ENCODE measurements at regions not wholly inside any gene's neighbourhood (a gene's known extent, or its start where the extent isn't known, plus 50 kb on each side); places are given as distances from the start of the nearest gene placed in this dataset.
A peak's percentile ranks its signal among the peaks of the same experiment; 100 is the strongest.
"Not testable (repeated sequence)": the region's sequence is repeated elsewhere in the genome, so short reads cannot be mapped to it uniquely, and the experiment has no call there.

DNA sequence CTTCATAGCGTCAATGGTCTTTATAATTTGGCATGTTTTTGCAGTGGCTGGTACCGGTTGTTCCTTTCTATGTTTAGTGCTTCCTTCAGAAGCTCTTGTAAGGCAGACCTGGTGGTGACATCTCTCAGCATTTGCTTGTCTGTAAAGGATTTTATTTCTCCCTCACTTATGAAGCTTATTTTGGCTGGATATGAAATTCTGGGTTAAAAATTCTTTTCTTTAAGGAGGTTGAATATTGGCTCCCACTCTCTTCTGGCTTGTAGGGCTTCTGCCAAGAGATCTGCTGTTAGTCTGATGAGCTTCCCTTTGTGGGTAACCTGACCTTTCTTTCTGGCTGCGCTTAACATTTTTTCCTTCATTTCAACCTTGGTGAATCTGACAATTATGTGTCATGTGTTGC is 250.0 kb upstream of the CTNNB1 start:
- not testable (repeated sequence) for DNase-seq (ENCODE audit: low spot score)

DNA sequence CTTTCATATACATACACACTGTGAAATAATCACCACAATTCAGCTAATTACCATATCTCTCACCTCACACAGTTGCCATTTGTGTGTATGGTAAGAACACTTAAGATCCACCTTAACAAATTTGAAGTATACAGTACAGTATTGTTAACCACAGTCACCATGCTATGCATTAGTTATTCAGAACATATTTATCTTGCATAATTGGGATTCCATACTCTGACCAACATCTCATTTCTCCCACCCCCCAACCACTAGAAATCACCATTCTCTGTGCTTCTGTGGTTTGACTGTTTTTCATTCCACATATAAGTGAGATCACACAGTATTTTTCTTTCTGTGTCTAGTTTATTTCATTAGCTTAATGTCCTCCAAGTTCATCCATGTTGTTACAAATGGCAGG is 247.7 kb upstream of the CTNNB1 start:
- no peak for DNase-seq (ENCODE audit: low spot score)

DNA sequence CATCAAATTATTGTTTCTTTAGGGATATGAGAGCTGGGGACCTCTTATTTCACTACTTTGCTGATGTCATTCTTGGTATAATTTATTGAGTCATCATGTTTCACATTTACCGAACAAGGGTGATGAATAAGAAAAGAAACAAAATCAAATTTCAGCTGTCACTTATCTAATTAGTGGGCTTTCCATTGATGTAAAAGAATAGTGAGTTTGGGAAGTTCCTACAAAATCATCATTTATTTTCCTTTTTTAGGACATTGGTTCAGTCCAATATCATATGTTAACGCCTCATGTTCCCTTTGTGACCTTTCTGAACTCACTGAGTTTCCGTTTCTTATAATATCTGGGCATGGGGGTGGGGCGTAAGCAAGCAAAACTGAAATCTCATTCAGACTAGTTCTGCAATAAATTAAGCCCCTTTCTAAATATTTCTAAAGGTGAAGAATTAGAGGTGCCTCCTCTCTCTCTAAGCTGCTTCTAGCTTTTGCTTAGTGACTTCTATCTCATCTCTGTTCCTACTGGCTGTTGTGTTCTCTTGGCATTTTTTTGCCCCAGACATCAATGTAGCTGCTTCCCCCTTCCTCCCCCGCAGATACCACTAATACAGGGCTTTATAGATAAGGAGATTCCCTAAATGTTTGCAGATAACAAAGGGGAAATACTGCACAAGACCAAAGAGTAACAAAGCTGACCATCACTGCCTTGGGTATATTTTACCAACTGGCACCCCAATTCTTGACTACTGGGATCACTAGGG is 238.0 kb upstream of the CTNNB1 start:
- DNase-seq (ENCODE audit: low spot score): no peak

DNA sequence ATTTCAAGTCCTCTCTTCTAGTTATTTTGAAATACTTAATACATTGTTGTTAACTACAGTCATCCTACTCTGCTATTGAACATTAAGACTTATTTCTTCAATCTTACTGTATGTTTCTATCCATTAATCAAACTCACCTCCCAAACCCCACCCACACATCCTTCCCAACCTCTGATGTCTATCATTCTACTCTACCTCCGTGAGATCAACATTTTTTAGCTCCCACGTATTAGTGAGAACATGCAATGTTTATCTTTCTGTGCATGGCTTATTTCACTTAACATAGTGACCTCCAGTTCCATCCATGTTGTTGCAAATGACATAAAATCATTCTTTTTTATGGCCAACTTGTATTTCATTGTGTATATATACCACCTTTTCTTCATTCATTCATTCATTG is 236.6 kb upstream of the CTNNB1 start:
- no peak for DNase-seq (ENCODE audit: low spot score)

DNA sequence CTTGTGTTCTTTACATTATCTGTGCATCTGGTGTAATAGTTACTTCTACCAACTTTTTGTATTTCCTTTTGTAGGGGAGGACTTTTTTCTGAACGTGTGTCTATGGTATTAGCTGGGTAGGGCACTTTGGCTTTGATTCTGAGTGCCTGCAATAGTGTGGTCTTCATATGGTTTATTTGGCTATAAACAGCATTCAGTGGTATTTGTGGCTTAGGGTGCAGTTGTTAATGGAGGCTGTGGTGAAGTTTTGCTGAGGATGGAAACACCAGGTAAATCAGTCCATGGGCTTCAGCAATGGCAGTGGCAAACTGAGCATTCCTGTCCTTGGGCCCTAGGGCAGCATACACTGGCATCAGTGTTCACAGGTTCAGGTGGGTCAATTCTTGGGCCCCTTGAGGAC is 230.6 kb upstream of the CTNNB1 start:
- DNase-seq (ENCODE audit: low spot score): no peak

DNA sequence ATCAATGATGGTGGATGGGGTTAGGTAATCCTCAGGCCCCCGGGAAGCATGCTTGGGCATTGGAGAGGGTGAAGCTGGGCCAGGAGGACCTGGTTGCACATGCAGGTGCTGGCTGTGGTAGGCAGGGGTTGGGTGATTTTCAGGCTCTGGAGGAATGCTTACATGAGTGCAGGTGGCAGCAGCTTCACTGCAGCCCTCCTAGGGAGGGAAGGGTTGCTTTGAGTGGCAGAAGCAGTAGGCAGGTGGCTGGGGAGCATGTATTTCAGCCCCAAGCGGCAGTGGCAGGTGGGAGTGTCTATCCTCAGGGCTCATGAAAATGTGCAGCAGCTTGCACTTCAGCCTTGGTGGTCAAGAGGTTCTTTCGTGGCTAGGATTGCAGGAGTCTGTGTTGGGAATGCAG is 230.0 kb upstream of the CTNNB1 start:
- no peak for DNase-seq (ENCODE audit: low spot score)

DNA sequence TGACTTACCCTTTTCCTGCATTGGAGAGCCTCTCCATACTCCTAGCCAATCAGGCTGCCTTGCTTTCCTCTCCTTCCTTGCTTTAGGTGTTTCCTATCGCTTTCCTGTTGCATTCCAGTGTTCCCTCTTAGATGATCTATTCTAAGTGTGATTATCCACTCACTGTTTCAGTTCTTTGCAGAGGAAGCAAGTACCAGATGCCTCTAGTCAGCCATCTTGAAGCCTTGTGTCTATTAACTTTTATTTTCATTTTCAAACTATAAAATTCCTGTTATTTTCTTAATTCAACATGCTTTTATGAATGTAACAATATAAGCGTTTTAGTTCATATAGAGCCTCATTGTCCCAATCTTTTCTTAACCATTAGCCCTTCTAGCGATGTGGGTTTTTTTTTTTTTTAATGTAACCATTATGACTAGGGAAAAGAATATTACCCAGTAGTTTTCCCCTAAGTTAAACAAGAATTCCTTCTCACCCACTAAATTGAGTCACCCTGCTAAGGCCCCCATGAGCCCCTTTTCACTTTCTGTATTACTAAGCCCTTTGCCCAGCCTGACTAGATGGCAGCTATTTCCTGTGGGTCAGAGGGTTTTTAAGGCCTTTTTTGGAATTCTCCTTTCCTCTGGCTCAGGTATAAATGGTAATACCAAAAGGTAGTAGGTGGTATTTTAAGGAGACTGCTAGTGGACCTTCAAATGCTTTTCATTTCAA is 229.4 kb upstream of the CTNNB1 start:
- DNase-seq (ENCODE audit: low spot score): no peak

DNA sequence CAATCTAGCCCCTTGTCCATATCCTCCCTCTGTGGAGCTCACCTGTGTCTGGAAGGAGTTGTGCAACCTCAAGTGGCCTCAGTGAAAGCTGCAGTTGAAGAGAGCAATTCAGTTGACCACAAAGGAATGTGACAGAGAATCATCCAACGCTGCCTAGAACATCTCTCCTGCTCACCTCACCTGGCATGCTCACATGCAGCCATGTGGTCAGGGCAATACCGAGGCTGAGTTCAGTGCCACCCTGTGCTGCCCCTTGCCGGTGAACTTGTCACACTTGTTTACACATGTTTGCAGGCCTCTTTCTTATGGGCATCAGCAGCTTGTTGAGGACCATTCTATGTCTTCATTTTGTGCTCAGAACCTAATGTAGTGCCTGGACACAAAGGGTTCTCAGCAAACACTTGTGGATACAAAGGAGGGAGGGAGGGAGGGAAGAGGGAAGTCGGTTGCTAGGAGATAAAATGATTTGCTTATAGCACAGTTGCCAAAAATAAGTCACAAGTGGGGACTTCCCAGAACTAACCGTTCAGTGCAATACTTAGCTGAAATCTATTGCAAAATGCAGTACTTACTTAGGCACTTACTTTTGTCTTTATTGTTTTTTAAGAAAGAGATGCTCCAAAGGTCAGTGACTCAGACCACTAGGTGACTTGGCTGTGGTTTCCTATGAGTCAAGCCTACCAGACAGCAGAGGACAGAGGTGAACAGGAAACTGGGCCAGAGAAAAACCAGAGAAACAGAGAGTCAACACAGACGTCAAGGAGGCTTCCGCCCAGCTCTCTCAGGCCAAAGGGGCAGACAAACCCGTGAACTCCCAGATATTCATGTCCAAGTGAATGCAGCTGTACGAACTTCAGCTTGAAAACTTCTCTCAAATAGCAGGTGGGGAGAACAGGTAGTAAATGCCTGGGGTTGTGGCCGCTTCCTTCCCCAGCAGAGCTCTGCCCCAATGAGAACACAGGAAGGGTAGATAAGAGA is 227.8 kb upstream of the CTNNB1 start:
- peak; percentile 86 for DNase-seq (ENCODE audit: low spot score)

DNA sequence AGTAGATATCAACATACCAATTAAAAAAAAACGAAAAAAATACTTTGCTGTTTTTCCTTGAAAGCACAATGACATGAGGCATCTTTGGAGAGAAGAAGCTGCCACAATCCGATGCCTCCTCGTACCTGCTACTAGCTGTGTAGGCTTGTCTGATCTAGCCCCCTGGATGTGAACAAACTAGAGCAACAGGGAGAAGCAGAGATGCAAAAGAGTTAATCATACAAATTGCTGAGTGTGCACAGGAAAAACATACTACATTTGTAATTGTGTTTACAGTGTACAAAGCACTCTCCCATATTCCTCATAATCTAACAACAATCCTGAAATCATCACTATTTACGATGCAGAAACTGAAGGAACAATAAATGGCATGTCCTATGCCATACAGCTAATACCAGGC is 227.0 kb upstream of the CTNNB1 start:
- DNase-seq (ENCODE audit: low spot score): no peak

DNA sequence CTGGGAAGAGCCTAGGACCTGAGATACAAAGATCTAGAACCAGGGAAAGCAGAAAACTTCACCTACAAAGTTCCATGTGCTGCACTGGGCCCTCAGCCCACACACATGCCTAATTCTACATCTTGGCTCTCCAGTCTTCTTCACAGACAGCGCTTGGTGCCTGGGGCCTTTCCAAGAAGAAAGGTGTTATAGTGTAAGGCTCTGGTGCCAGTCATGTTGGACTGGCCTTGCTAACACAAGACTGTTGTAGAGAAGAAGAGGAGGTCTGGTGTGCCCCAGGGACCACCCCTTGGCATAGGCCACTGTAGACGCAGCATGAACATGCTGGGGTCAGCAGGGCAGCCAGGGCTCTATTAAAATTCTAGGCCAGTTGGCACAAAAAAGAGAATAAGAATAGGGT is 226.2 kb upstream of the CTNNB1 start:
- DNase-seq (ENCODE audit: low spot score): no peak

DNA sequence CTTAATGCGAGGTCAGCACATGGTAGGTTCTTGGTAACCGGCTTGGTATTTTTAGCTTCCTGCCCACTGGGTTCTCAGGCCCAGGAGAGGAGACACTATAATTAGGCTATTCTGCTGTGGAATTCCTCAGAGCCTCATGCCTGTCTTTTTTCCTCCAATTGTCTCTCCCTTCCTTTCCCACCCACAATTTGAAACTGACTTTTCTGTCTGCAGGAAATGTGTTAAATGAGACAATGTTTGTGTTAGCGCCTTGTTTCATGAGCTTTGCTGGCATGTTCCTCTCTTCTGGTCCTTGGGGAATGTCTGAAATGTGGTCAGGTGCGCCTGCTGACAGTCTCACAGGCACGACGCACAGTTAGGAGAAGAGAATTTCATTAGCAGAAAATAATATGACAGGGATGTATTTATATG is 223.6 kb upstream of the CTNNB1 start:
- no peak for DNase-seq (ENCODE audit: low spot score)

DNA sequence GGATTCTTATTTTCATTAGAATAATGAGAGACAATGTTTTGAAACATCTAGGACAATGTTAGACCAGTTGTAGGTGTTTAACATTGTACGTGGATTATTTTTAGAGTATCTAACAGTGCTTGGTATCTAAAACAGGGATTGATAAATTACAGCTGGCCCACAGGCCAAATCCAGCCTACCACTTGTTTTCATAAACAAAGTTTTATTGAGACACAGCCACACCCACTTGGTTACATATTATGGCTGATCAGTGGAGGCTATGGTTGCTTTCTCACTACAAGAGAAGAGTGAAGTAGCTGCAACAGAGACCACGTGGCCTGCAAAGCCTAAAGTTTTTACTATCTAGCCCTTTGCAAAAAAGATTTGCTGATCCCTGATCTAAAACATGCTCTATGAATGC is 223.1 kb upstream of the CTNNB1 start:
- no peak for DNase-seq (ENCODE audit: low spot score)

DNA sequence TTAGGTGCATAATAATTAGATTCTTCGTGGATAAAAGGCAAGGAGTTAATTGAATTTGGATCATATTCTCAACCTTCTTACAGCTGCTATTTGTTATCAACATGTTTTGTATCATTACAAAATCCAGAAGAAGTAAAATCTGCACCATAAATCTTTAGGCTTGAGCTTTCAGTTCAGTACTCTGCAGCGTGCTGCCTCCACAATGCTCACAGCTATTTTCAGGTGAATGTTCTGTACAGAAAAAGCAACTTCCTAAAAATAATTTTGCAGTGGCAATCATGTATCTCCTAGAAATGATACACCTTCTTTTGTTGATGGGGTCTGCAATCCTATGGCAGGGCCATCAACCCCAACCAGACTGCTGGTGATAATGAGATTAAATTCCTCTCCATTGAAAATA is 220.9 kb upstream of the CTNNB1 start:
- DNase-seq (ENCODE audit: low spot score): no peak

DNA sequence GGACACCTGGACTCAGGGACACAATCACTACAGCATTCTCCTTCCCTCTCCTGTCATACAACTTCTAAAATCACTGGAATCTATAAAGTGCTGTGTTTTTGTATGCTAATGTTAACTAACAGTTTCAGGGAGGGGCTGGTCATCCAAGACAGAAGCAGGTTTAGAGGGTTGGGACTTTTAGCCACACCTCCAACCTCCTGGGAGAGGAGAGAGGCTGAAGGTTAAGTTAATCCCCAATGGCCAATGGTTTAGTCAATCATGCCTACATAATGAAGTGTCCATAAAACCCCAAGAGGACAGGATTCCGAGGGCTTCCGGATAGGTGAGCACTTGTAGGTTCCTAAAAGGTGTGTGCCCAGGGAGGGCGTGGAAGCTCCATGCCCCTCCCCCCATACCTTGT is 219.3 kb upstream of the CTNNB1 start:
- DNase-seq (ENCODE audit: low spot score): no peak

DNA sequence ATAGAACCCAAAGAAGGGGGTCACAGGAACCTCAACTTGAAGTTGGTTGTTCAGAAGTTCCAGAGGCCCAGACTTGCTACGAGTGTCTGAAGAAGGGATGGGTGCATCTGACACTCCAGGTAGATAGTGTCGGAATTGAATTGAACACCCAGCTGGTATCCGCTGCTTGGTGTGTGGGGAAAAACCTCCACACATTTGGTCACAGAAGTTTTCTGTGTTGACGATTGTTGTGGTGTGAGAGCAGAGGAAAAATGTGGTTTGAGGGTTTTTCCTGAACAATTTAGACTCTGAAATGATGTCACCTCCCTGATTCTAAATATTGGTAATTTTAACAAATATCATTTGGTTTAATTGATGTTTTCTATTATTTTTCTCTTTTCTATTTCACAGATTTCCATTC is 218.8 kb upstream of the CTNNB1 start:
- DNase-seq (ENCODE audit: low spot score): no peak

DNA sequence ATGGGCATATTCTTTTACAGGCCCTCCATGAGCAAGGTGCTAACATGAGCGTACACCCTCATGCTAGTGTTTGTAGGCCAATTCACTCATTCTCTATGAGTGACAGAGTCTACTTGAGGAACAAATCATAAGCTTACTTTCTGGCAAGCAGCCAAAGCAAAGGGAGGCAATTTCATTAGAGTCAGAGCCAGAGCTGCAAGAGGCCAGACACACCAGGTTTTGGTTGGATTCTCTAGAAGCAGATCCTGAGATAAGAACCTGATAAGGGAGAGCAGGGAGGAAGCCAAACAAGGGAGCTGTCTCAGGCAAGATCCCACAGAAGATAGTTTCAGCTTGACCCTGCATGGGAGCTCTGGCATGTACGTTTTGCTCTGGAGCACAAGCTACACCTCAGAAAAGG is 214.1 kb upstream of the CTNNB1 start:
- no peak for DNase-seq (ENCODE audit: low spot score)

DNA sequence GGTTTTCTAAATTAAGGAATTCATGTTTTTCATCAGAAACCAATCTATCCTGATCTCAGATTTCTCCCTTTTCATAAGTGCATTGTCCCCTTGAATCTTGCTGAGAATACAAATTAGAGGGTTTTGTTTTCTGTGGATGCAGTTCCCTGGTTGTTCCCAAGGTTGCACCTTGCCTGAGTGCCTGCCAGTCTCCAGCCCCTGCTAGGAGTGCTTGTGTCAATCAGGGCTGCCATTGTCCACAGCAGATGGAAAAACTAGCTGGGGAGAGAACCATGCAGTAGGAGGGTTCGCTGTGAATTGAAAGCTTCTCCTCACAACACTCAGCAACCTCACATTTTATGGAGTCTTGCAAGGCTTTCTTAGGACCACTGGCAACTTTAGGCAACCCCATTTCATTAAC is 210.8 kb upstream of the CTNNB1 start:
- no peak for DNase-seq (ENCODE audit: low spot score)

DNA sequence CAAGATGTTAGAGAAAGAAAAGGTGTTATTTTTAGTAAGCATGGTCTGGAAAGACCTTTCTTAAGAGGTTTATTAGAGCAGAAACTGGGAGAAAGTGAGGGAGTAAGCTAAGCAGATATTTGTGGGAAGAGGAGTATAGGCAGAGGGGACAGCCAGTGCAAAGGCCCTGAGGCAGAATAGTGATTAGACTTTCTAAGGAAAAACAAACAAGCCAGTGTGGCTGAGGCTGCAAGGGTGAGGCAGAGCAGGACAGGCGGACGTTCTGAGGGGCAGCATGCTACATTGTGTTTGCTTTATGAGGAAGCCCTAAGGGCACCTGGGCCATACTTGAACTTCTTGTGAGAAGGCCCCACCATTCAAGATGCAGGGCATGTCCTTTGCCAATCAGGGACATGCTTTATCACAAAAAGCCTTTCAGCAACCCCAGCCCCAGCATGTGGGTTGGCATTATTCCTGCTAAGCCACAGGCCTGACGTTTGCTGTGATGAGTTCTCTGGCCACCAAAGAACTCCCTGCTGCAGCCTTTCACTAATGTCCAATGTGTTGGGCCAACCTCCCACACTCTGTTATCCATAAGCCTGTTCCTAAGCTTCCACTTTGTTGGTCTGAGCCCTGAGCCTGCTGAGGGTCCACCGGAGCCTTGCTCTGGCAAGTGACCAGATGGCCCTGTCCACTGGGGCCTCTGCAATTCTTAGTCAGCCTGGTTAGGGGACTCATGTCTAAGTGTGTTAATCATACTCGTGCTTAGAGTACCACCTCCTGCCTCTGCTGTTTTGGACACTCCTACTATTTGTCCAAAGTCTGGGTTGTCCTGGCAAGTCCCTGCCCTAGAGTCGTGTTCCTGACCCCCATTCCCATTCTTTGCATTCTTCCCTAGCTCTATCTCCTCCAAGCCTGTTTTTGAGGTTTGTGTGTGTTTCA is 209.9 kb upstream of the CTNNB1 start:
- DNase-seq (ENCODE audit: low spot score): no peak

DNA sequence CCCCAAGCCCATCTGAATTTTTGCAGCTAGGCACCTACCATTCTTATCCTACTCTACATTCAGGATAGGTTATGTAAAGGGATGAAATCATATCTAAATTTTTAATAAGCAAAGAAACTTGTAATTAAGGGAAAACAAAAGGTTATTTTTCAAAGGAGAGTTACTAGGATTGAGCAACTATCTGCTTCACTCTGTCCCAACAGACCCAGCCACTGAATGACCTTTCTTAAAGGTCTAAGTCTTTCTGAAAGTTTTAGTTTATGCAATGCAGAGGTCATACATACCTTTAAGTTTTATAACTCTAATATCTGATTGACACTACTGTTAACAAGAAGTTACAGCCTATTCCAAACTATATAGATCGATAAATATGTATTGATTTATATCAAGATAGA is 209.2 kb upstream of the CTNNB1 start:
- DNase-seq (ENCODE audit: low spot score): no peak

DNA sequence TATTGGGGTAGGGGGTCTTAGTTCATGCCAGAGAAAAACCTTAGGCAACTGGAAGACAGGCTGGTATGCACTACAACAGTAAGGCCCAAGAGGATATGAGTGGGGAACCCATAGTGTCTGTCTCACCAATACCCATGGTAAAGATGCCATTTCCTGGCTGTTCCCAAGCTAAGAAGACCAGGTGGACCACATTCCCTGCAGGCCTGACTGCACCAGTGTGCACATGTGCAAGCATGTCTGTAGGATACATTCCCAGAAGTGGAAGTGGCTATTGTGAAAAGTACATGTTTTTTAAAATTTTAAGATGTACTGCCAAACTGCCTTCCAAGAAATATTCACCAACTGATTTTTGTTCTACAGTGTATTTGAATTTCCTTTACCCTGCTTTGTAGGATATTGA is 207.3 kb upstream of the CTNNB1 start:
- no peak for DNase-seq (ENCODE audit: low spot score)

DNA sequence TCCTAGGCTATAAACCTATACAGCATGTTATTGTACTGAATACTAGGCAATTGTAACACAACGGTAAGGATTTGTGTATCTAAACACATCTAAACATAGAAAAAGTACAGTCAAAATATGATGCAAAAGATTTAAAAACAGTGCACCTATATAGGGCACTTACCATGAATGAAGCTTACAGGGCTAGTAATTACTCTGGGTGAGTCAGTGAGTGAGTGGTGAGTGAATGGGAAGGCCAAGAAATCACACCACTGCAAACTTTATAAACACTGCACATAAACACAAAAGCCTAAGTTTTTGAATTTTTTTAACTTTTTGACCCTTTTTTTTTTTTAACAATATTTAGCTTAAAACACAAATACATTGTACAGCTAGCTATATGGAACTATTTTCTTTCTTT is 204.7 kb upstream of the CTNNB1 start:
- peak; percentile 7 for DNase-seq (ENCODE audit: low spot score)

DNA sequence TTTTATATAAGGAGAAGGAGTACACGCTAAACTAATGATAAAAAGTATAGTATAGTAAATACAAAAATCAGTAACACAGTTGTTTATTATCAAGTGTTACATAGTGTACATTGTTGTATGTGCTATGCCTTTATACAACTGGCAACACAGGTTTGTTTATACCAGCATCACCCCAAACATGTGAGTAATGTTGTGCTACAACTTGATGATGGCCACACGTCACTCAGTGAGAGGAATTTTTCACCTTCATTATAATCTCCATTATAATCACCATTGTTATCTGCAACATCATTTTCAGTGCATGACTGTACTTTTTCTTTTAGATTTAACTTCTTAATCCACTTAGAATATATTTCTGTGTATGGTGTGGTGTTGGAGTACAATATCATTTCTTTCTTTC is 204.0 kb upstream of the CTNNB1 start:
- DNase-seq (ENCODE audit: low spot score): no peak

All from RKO (cell line).